HFF-Myc (cell line): ENCODE measurements at regions not wholly inside any gene's neighbourhood (a gene's known extent, or its start where the extent isn't known, plus 50 kb on each side); places are given as distances from the start of the nearest gene placed in this dataset.

Source experiments
- DNase-seq: peaks from one replicate; pipeline ENCODE4 v3.0.0-alpha.2; 2011; ENCODE audit warnings: low read depth; ENCODE audit errors: extremely low read depth
- H3K4me3 ChIP-seq: replicated peaks from 2 replicates; pipeline ENCODE4 v1.5.1; 2011; ENCODE audit warnings: low read depth, mild to moderate bottlenecking, control low read depth, low read length
- CTCF ChIP-seq: IDR thresholded peaks from 2 replicates; pipeline ENCODE4 v1.5.1; 2012; ENCODE audit warnings: mild to moderate bottlenecking, low read depth, low read length, control low read depth; ENCODE audit errors: missing control alignments

- no peak for DNase-seq
- H3K4me3 ChIP-seq: no peak overlapping the region
- TF ChIP-seq CTCF: no peak
These were observed 55.9 kb upstream of the PDE5A start for GRCh38 chr4:119684463-119684862.

GRCh38 chr4:119683518-119683917, 54.9 kb upstream of the PDE5A start:
- no peak for DNase-seq
- no peak for TF ChIP-seq CTCF
- H3K4me3 ChIP-seq: no peak overlapping the region

GRCh38 chr4:119682099-119682498, 53.5 kb upstream of the PDE5A start:
- no peak overlapping the region for H3K4me3 ChIP-seq
- TF ChIP-seq CTCF: no peak
- DNase-seq: no peak

DNA sequence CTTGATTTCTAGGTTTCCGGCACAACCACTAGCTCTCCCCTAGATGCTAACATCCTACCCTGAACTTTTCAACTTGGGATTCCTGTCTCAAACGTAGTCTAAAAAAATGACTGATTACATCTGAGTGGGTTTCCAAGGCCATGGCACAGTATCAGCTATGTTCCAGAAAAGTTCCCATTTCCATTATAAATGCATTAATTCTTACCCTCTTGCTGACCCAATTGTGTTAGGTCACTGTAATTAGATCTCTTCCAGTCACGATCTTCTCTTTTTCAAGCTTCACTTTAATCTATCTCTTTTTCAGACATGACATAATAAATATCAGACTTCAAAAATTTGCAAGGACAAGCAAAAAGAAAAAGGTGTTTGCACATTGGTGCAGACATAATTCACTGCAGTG, 50.6 kb upstream of the PDE5A start:
- H3K4me3 ChIP-seq: no peak overlapping the region
- no peak for TF ChIP-seq CTCF
- no peak for DNase-seq

DNA sequence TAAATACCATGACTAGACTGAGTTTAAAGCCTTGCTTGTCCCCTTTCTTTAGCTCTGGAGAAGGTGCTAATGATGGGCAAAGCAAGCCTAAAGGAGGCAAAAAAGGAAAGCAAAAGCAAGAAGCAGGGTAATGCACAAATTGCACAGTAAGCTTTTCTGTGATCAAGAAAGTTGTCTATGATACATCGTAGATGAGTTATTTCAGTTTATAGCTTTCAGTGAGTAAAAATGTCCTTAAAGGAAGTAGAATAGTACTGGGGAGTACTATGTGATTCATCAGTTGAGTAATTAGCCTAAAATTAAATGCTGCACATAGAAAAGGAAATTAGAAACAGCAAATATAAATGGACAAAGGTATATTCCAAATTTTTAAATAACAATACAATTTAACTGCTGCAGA, 50.2 kb upstream of the PDE5A start:
- DNase-seq: no peak
- no peak for TF ChIP-seq CTCF
- no peak overlapping the region for H3K4me3 ChIP-seq
